K562 (cell line): ENCODE measurements at regions not wholly inside any gene's neighbourhood (a gene's known extent, or its start where the extent isn't known, plus 50 kb on each side); places are given as distances from the start of the nearest gene placed in this dataset.

Experiments used
- ATAC-seq: fragments of 200-7000 bp; cut with Tn5 transposase; 3 replicates; pipeline ENCODE4 v1.9.1; 2020; ENCODE audit warnings: moderate library complexity
- BruUV-seq: library from RNA; stranded (reverse); fragments of 400-500 nt; replicated peaks from 2 replicates; lab custom pipeline; 2021; lab: Mats Ljungman, UMichigan
- CTCF ChIA-PET: fragments of 300-600 bp; formaldehyde crosslinking; extraction: SDS; loops from one replicate; lab custom pipeline; 2021; ENCODE audit warnings: low intra/inter-chr PET ratio; lab: Yijun Ruan, JAX
- POLR2A ChIA-PET: fragments of 300-600, 350-650 bp; sonication (Branson Sonifier 250); formaldehyde crosslinking; extraction: SDS; loops from one replicate; lab custom pipeline; 2021; ENCODE audit warnings: antibody characterized with exemption, inconsistent platforms; lab: Yijun Ruan, JAX
- DNase-seq, 4 experiments: peaks; one replicate each; pipeline versions ENCODE4 v3.0.0 to v3.0.0-alpha.2; 2011 to 2018; ENCODE audit warnings: low spot score in 3 of 4, mixed read lengths in 3 of 4; ENCODE audit errors: extremely low read depth in 1 of 4
- FAIRE-seq: peaks from 2 replicates; lab custom pipeline; 2011; peaks lifted over from hg19 to GRCh38; lab: Jason Lieb, UNC
- H2AFZ ChIP-seq: 2 replicates; pipeline ENCODE4 v1.6.0; 2011; ENCODE audit warnings: low read depth, low read length, control low read depth, inconsistent platforms
- H3K27ac ChIP-seq: fragments of 200-600 bp; 3 replicates; pipeline ENCODE4 v1.8.0; 2011; ENCODE audit warnings: low read depth, mild to moderate bottlenecking, control low read depth, inconsistent platforms, low read length, moderate library complexity, mixed read lengths; ENCODE audit errors: extremely low read depth
- H3K27me3 ChIP-seq, 2 experiments: fragments of 300-600 bp in 1 of 2; 2 replicates in 1 of 2; 3 replicates in 1 of 2; pipeline versions ENCODE4 v1.6.0 to v1.8.0; 2011; ENCODE audit warnings: inconsistent platforms in 2 of 2, low read length in 2 of 2, mild to moderate bottlenecking in 1 of 2, mixed read lengths in 1 of 2, moderate library complexity in 1 of 2; ENCODE audit not compliant: control insufficient read depth in 2 of 2, insufficient read depth in 2 of 2
- H3K36me3 ChIP-seq: fragments of 300-600 bp; 3 replicates; pipeline ENCODE4 v1.8.0; 2011; ENCODE audit warnings: mild to moderate bottlenecking, low read length, inconsistent platforms; ENCODE audit not compliant: control insufficient read depth, insufficient read depth
- H3K4me1 ChIP-seq, 2 experiments: fragments of 200-600 bp in 1 of 2; replicated peaks in 1 of 2; 2 replicates in 1 of 2; 3 replicates in 1 of 2; pipeline versions ENCODE4 v1.5.1 to v1.8.0; 2011; ENCODE audit warnings: inconsistent platforms in 2 of 2, low read length in 2 of 2, mild to moderate bottlenecking in 1 of 2, mixed read lengths in 1 of 2, moderate library complexity in 1 of 2; ENCODE audit not compliant: control insufficient read depth in 2 of 2, insufficient read depth in 2 of 2
- H3K4me2 ChIP-seq: 2 replicates; pipeline ENCODE4 v1.6.1; 2011; ENCODE audit warnings: low read length, control low read depth, inconsistent platforms, mixed read lengths; ENCODE audit not compliant: insufficient read depth
- H3K4me3 ChIP-seq: fragments of 200-600 bp; sonication (generic), shearing (Covaris generic); 2 replicates; pipeline ENCODE4 v1.5.1; 2016; ENCODE audit warnings: control low read depth, inconsistent platforms
- H3K79me2 ChIP-seq: fragments of 200-600 bp; 3 replicates; pipeline ENCODE4 v1.8.0; 2011; ENCODE audit warnings: low read length, inconsistent platforms; ENCODE audit not compliant: control insufficient read depth, insufficient read depth
- H3K9ac ChIP-seq, 2 experiments: 2 replicates each; pipeline versions ENCODE4 v1.6.0 to v1.6.1; 2011; ENCODE audit warnings: low read depth in 2 of 2, low read length in 2 of 2, control low read depth in 1 of 2, inconsistent platforms in 1 of 2, mild to moderate bottlenecking in 1 of 2, mixed read lengths in 1 of 2; ENCODE audit not compliant: insufficient read depth in 1 of 2
- H3K9me1 ChIP-seq: one replicate; pipeline ENCODE4 v1.6.0; 2011; ENCODE audit warnings: inconsistent platforms, mild to moderate bottlenecking, low read length, moderate library complexity; ENCODE audit not compliant: control insufficient read depth, insufficient read depth
- H3K9me3 ChIP-seq: replicated peaks from 2 replicates; pipeline ENCODE4 v1.5.1; 2011; ENCODE audit warnings: low read depth, low read length, inconsistent platforms; ENCODE audit not compliant: control insufficient read depth, insufficient read depth
- H4K20me1 ChIP-seq: replicated peaks from 2 replicates; pipeline ENCODE4 v1.6.1; 2011; ENCODE audit warnings: low read length, inconsistent platforms, mixed read lengths; ENCODE audit not compliant: control insufficient read depth, insufficient read depth
- E2F3 ChIP-seq: fragments of 250-450 bp; sonication (Bioruptor Pico); IDR thresholded peaks from 2 replicates; pipeline ENCODE4 v1.4.0; 2020; ENCODE audit warnings: mild to moderate bottlenecking
- MEF2A ChIP-seq: IDR thresholded peaks from 2 replicates; pipeline ENCODE4 v1.6.1; 2011; ENCODE audit warnings: low read depth, mild to moderate bottlenecking, low read length, moderate library complexity; ENCODE audit not compliant: control insufficient read depth
- NFE2L1 ChIP-seq: fragments of 450-650 bp; IDR thresholded peaks from 2 replicates; pipeline ENCODE4 v1.6.1; 2016; ENCODE audit warnings: missing genetic modification characterization, low read depth, mild to moderate bottlenecking, missing compliant biosample characterization, moderate library complexity, borderline replicate concordance
- TRIM25 ChIP-seq: fragments of 450-650 bp; IDR thresholded peaks from 2 replicates; pipeline ENCODE4 v1.7.0; 2016; ENCODE audit warnings: borderline replicate concordance
- ZBTB1 ChIP-seq: sonication (generic); formaldehyde crosslinking; IDR thresholded peaks from 2 replicates; pipeline ENCODE4 v1.8.1; 2023; ENCODE audit warnings: missing genetic modification reagents, low read depth, mild to moderate bottlenecking, borderline replicate concordance
- ZNF507 ChIP-seq: conservative IDR thresholded peaks from 2 replicates; pipeline ENCODE4 v1.6.1; 2017; ENCODE audit warnings: missing genetic modification characterization, missing compliant biosample characterization
- WGBS: fragments of 100-300 bp; shearing (Covaris generic); methylation state at CpG from one replicate; pipeline ENCODE4 v1.1.6; 2016; ENCODE audit warnings: low coverage, mixed read lengths; ENCODE audit not compliant: insufficient coverage; ENCODE audit errors: missing lambda C conversion rate; 5-methylcytosine and 5-hydroxymethylcytosine counted together
- in situ Hi-C: fragments of 300-500 bp; cut with MboI; formaldehyde crosslinking; loops from 4 replicates; pipeline ENCODE4 v1.15.0; 2018; ENCODE audit warnings: inconsistent platforms, mixed read lengths
- intact Hi-C: fragments of 100-400 bp; cut with micrococcal nuclease; formaldehyde crosslinking; loops from 2 replicates; pipeline ENCODE4 v1.14.2; 2022
- TF ChIP-seq, protein P1 (sequence below): fragments of 250-450 bp; sonication (Bioruptor Pico); IDR thresholded peaks from 2 replicates; pipeline ENCODE4 v1.8.0; 2021; ENCODE audit warnings: moderate library complexity, mild to moderate bottlenecking, inconsistent platforms

DNA sequence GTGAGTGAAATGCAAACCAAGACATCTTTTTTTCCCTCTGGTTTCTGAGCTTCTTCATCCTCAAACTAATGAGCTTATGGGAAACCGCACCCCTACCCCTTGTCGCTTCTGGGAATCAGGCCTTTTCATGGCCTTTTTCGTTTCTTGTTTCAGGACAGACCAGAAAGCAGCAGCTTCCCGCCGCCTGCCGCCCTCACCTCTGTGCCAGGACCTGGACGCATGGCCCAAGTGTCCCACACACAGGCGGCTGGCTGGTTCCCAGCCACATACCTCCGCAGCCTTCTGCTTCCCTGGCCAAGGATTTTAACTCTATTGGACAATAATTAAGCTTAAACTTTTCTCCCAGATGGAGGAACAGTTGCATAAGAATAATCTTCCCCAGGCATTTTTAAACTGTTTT, 114.1 kb upstream of the SLITRK1 start:
- no peaks in the 10 kb centered on the region for H3K9me3 ChIP-seq
- no peak for TF ChIP-seq MEF2A
- TF ChIP-seq NFE2L1 (tag) = no peak
- no peak for TF ChIP-seq ZNF507 (tag)
- no peak for TF ChIP-seq E2F3 (CRISPR knock-in tag)
- TF ChIP-seq TRIM25 = no peak
- TF ChIP-seq, protein P1, sequence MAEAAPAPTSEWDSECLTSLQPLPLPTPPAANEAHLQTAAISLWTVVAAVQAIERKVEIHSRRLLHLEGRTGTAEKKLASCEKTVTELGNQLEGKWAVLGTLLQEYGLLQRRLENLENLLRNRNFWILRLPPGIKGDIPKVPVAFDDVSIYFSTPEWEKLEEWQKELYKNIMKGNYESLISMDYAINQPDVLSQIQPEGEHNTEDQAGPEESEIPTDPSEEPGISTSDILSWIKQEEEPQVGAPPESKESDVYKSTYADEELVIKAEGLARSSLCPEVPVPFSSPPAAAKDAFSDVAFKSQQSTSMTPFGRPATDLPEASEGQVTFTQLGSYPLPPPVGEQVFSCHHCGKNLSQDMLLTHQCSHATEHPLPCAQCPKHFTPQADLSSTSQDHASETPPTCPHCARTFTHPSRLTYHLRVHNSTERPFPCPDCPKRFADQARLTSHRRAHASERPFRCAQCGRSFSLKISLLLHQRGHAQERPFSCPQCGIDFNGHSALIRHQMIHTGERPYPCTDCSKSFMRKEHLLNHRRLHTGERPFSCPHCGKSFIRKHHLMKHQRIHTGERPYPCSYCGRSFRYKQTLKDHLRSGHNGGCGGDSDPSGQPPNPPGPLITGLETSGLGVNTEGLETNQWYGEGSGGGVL (CRISPR knock-in tag) = no peak
- no peak for TF ChIP-seq ZBTB1
- in situ Hi-C loops (no loop called here), intact Hi-C loops (no loop called here)
- DNase-seq (no peak), ATAC-seq (no peak), FAIRE-seq (no peak)
- 0% methylated on average over 5 of the region's 9 CpGs for WGBS
- no peak overlapping the region for H3K4me3 ChIP-seq
- BruUV-seq = no TSS peak
- H3K36me3 ChIP-seq = no peaks in the 10 kb centered on the region
- H4K20me1 ChIP-seq = no peaks in the 10 kb centered on the region
- ChIA-PET CTCF (no interaction called here), POLR2A (no interaction called here)
- no peak overlapping the region for H3K4me2 ChIP-seq
- H2AFZ ChIP-seq = no peak overlapping the region
- no peaks in the 10 kb centered on the region for H3K79me2 ChIP-seq
- H3K9ac ChIP-seq = no peak overlapping the region
- H3K27ac ChIP-seq = no peak overlapping the region
- H3K9me1 ChIP-seq = no peaks in the 10 kb centered on the region
- H3K4me1 ChIP-seq = no peaks in the 10 kb centered on the region
- H3K27me3 ChIP-seq = no peaks in the 10 kb centered on the region
